NB4 (cell line): ENCODE measurements at regions not wholly inside any gene's neighbourhood (a gene's known extent, or its start where the extent isn't known, plus 50 kb on each side); places are given as distances from the start of the nearest gene placed in this dataset.
"Not testable (repeated sequence)": the region's sequence is repeated elsewhere in the genome, so short reads cannot be mapped to it uniquely, and the experiment has no call there.

Experiments
- DNase-seq: peaks from one replicate; pipeline ENCODE4 v3.0.0; 2010; ENCODE audit warnings: low read depth
- H3K4me3 ChIP-seq: one replicate; pipeline ENCODE4 v1.5.1; 2011; ENCODE audit warnings: mild to moderate bottlenecking, low read depth, low read length, moderate library complexity
- MYC ChIP-seq: IDR thresholded peaks from 2 replicates; pipeline ENCODE4 v1.6.1; 2011; ENCODE audit warnings: low read depth, low read length
- POLR2A ChIP-seq: IDR thresholded peaks from 2 replicates; pipeline ENCODE4 v1.6.1; 2011; ENCODE audit warnings: mild to moderate bottlenecking; ENCODE audit not compliant: insufficient read length; ENCODE audit errors: extremely low read depth
- TF ChIP-seq, protein P1 (sequence below): IDR thresholded peaks from one replicate; pipeline ENCODE4 v1.5.1; 2012; ENCODE audit warnings: low read depth, low read length
- TF ChIP-seq, protein P2 (sequence below): IDR thresholded peaks from 2 replicates; pipeline ENCODE4 v1.6.1; 2011; ENCODE audit warnings: low read depth, low read length

DNA sequence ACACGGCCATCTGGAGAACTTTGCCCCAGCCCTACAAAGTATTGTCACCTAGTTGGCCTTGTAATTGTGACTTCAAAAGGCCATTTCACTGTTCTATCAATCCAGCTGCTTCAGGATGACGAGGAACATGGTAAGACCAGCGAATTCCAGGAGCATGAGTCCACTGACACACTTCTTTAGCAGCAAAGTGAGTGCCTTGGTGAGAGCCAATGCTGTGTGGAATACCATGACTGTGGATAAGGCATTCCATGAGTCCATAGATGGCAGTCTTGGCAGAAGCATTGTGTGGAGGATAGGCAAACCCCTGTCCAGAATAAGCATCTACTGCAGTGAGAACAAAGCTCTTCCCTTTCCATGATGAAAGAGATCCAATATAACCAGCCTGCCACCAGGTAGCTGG lies 1009.1 kb upstream of the USP15 start:
- TF ChIP-seq, protein P1, sequence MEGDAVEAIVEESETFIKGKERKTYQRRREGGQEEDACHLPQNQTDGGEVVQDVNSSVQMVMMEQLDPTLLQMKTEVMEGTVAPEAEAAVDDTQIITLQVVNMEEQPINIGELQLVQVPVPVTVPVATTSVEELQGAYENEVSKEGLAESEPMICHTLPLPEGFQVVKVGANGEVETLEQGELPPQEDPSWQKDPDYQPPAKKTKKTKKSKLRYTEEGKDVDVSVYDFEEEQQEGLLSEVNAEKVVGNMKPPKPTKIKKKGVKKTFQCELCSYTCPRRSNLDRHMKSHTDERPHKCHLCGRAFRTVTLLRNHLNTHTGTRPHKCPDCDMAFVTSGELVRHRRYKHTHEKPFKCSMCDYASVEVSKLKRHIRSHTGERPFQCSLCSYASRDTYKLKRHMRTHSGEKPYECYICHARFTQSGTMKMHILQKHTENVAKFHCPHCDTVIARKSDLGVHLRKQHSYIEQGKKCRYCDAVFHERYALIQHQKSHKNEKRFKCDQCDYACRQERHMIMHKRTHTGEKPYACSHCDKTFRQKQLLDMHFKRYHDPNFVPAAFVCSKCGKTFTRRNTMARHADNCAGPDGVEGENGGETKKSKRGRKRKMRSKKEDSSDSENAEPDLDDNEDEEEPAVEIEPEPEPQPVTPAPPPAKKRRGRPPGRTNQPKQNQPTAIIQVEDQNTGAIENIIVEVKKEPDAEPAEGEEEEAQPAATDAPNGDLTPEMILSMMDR, result no peak
- H3K4me3 ChIP-seq, result no peak overlapping the region
- DNase-seq, result no peak

DNA sequence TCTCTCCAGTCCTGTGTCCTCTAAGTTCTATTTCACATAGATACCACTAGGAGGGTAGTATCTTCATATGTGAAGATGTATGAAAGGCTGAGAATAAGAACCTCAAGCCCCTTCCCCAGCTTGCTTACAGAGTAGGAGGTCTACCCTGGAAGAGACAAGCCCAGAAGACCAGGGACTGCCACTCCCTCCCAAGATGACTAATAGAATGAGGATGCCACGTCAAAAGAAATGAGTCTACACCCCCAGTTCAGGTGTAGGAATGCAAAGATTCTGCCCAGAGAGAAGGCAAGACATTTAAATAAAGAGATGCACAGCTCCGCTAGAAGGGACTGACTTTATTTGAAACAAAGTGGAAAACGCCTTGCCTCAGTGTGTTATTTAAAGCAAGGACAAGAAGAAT lies 1006.0 kb upstream of the USP15 start:
- no peak for DNase-seq
- TF ChIP-seq MYC, result no peak
- TF ChIP-seq, protein P1, result no peak
- TF ChIP-seq POLR2A, result no peak
- TF ChIP-seq, protein P2, sequence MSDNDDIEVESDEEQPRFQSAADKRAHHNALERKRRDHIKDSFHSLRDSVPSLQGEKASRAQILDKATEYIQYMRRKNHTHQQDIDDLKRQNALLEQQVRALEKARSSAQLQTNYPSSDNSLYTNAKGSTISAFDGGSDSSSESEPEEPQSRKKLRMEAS, result no peak

DNA sequence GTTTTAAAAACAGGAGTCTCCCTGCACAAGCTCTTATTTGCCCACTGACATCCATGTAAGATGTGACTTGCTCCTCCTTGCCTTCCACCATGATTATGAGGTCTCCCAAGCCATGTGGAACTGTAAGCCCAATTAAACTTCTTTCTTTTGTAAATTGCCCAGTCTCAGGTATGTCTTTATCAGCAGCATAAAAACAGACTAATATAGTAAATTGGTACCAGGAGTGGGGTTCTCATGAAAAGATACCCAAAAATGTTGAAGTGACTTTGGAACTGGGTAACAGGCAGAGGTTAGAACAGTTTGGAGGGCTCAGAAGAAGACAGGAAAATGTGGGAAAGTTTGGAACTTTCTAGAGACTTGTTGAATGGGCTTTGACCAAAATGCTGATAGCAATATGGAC lies 995.9 kb upstream of the USP15 start:
- not testable (repeated sequence) for H3K4me3 ChIP-seq, DNase-seq

More for the DNA sequence above, 1006.0 kb upstream of the USP15 start:
- H3K4me3 ChIP-seq, result no peak overlapping the region

DNA sequence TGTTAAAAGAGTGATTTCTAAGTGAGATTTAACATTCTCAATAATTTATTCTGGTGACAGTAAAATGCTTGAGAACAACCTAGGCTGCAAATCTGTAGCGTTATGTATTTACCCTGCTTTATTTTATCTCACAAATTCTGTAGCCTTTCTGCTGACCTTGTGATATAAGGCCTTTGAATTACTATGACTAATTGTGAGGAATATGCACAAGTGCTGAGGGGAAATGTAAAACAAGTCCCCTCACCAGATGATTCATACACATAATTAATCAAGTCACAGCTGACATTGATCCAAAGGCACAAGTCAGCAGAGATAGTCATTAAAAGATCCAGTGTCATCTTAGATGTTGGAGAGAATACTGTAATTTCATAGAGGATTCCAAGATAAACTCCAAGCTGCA lies 992.7 kb upstream of the USP15 start:
- TF ChIP-seq, protein P1, result no peak
- H3K4me3 ChIP-seq, result no peak overlapping the region
- DNase-seq, result no peak

DNA sequence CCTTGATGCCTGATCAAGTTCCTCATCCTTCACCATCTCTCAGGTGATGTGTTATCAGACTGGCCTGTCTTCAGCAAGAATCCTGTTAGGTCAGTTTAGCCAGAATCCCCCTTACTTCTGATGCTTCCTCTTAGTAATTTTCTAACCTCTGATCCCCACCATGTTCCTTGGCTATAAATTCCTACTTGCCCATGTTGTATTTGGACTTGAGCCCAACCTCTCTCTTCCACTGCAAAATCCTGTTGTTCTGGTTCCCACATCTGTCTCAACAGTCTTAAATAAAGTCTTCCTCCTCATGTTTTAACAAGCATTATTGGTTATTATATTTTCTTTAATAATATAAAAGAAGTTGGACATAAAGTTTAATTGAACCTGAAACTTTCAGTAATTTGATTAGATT lies 987.8 kb upstream of the USP15 start:
- DNase-seq, result no peak
- TF ChIP-seq, protein P2, result no peak
- H3K4me3 ChIP-seq, result no peak overlapping the region

DNA sequence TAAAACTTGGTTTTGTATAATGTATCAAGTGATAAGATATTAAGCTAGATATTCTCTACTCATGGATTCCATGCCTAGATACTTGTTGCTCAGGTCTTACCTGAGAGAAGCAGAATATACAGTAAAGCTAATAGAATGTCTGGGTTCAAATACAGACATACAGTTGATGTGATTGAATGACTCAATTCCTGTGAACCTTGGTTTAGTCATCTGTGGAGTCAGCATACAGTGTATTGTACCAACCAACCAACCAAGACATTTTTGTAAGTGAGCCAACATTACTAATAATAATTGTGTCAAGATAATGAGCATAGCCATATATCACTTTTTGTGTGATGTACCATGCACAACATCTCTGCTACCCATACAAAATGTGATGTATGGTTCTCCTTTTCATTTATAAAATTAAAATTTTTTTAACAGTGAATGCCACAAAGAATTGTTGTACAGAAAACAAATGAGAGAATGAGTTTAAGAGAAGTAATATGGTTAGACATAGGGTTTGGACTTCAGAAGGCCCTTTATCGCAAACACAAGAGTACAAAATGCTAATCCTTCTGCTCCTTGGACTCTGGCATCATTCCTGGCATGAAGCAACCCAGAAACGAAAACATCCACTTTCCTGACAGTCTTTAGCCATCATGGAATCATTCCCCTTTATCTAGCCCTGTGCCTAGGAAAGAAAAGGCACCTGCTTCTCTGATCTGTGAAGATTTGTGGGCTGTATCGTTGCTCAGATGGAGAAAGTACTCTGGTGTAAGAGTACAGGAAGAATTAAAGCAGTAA lies 977.2 kb upstream of the USP15 start:
- H3K4me3 ChIP-seq, result no peak overlapping the region
- TF ChIP-seq, protein P2, result no peak
- TF ChIP-seq, protein P1, result no peak
- TF ChIP-seq MYC, result no peak
- TF ChIP-seq POLR2A, result no peak
- DNase-seq, result no peak

DNA sequence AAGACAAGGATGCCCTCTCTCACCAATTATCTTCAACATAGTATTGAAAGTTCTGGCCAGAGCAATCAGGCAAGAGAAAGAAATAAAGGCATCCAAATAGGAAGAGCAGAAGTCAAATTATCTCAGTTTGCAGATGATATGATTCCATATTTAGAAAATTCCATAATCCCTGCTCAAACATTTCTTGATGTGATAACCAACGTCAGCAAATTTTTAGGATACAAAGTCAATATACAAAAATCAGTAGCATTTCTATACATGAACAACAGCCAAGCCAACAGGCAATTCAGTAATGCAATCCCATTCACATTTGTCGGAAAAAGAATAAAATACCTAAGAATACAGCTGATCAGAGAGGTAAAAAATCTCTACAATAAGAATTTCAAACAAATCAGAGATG lies 969.7 kb upstream of the USP15 start:
- no peak for DNase-seq
- H3K4me3 ChIP-seq, result no peak overlapping the region
- TF ChIP-seq, protein P1, result no peak
- no peak for TF ChIP-seq MYC
- TF ChIP-seq, protein P2, result no peak
- no peak for TF ChIP-seq POLR2A
